G401 (cell line): ENCODE measurements at regions not wholly inside any gene's neighbourhood (a gene's known extent, or its start where the extent isn't known, plus 50 kb on each side); places are given as distances from the start of the nearest gene placed in this dataset.

ENCODE experiments used
- DNase-seq: peaks from one replicate; pipeline ENCODE4 v3.0.0-alpha.2; 2015; ENCODE audit warnings: low spot score
- in situ Hi-C: cut with HindIII; loops from 2 replicates; pipeline ENCODE4 v1.10.0; 2016; ENCODE audit warnings: low sequenced_read_pairs, mixed read lengths

- DNase-seq: no peak
- in situ Hi-C loops: no loop called here
Observed at GRCh38 chr21:14602382-14602958, 56.4 kb upstream of the SAMSN1 start.

- in situ Hi-C loops: no loop called here
- DNase-seq: no peak
Observed at GRCh38 chr21:14600569-14601297, 54.6 kb upstream of the SAMSN1 start.

GRCh38 chr21:14598065-14598464 lies 52.0 kb upstream of the SAMSN1 start:
- no peak for DNase-seq
- in situ Hi-C loops: no loop called here
